ENCODE measurements at regions not wholly inside any gene's neighbourhood (a gene's known extent, or its start where the extent isn't known, plus 50 kb on each side); places are given as distances from the start of the nearest gene placed in this dataset.

DNA sequence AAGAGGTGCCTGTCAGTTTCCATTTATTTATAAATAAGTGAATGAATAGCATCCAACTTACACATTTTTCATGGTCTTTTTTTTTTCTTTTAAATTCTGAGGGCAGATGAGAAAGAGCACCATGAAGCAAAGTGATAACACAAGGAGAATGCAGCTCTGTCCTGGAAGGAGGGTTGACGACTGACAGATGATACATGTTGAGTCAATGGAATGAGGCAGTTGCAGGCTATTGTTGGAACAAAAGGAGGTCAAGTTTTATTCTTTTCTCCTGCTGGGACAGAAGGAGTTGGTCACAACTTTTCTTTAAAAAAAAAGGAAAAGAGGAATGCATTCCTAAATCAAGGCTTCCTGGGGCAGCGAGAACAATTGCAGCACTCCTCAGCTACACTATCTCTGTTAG lies 119.9 kb upstream of the PLEKHG7 start:
- no peak for DNase-seq (ENCODE audit: low read depth)

DNA sequence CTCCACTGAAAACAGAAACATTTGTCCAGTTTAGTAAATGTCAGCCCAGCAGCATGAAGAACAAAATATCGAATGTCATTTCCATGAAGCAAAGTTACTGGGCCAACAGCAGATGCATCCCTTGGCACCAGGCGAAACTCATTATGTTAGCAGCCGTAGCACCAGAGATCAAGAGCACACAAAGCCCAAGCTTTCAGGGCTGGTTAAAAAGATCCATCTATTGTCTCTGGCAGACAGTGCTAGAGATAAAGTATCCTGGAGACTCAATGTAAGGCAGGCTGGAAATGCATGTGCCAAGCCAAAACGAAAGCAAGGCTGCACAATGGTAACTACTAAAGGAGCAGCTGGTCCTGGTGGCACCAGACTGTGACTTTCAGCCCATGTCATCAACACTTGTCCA lies 120.3 kb upstream of the PLEKHG7 start:
- DNase-seq (ENCODE audit: low read depth), result no peak

DNA sequence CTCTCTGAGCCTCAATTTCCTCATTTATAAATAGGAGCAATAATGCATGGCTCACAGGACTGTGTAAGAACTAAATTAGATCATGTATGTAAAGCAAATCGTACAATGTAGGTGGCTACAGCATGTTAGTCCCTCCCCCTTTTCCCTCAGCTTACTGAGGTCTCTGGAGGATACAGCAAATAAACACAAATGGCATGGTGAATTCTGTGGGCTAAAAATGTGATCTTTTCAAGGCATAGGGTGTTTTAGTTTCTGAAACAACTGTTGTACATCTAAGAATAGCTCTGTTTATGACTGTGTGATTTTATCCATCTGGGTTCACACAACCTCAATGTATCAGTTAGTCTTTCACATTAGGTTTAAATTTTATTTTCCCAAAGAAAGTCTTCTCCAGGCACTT lies 121.2 kb upstream of the PLEKHG7 start:
- DNase-seq (ENCODE audit: low read depth), result no peak

DNA sequence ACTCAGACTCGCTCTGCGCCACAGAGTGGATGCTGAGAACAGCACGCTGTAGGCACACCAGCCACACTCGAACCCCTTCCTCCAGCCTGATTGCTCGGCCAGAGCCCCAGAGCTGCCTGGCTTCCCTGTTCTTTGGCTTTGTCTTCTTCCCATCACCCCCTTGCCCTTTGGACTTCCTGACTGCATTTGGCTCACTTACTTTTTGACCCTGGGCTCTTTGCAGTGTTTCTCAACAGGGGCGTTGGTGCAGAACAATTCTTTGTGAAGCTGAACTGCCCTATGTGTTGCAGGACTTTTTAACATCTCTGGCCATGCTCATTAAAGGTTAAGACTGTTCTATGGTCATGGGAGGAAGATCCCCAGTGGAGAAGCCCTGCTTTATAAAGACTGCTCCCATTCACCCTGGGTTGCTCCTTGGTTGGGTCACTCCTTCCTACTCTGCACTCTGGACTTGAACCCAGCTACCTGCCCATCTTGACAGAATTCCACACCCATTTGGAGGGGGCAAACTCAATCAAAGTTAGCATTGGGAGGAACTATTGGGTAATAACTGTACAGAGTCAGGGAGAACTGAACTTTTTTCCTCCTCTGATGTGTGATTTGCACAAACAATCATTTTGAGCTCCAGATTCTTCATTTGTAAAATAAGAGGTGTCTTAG lies 127.7 kb upstream of the PLEKHG7 start:
- DNase-seq (ENCODE audit: low read depth), result no peak

DNA sequence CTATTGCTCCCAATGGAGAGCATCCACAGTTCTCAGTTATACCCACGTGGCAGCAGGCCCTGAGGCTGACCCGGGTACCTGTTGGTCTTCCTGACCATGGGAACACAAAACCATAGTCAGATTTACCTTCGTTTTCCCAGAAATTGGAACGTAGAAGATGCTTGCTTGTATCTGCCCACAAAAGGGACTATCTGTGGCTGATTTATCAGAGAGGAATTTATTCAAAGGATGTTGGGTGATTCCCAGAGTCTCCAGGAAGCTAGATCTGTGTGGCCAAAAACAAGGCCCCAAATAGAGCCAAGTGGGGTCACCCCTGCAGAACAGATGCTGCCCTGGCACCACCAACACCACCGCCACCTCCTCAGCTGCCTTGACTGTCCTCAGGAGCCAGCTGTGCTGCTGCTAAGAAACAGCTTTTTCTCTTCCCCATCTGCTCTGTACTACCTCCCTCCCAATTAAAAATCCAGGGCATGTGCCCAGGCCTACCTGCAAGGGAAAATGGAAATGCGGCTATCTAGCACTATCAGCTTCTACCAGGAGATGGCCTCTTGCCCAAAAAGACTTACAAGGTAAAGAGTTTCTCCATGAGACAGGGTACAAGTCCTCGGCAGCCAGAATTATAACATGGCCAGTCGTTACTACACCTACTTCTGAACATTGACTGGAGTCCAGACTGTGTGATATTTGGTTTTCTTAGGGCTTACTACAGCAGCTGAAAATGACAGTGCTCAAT lies 128.6 kb upstream of the PLEKHG7 start:
- no peak for DNase-seq (ENCODE audit: low read depth)

DNA sequence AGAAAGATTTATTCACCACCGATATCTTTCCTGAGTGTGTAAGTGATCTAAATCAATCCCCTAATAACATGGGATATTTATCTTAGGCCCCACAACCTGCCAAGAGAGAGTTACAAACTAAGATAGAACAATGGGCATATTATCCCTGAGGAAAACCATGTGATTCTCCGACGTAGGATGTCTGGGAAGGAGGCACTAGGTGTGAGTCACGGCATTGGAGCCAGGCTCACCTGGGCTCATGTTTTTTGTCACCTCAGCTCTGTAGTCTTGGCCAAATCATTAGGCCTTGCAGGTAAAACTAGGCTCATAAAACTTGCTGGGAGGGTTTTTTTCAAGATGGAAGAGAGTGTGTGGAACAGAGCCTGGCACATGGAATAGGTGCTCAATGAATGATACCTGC lies 129.7 kb upstream of the PLEKHG7 start:
- DNase-seq (ENCODE audit: low read depth), result no peak

DNA sequence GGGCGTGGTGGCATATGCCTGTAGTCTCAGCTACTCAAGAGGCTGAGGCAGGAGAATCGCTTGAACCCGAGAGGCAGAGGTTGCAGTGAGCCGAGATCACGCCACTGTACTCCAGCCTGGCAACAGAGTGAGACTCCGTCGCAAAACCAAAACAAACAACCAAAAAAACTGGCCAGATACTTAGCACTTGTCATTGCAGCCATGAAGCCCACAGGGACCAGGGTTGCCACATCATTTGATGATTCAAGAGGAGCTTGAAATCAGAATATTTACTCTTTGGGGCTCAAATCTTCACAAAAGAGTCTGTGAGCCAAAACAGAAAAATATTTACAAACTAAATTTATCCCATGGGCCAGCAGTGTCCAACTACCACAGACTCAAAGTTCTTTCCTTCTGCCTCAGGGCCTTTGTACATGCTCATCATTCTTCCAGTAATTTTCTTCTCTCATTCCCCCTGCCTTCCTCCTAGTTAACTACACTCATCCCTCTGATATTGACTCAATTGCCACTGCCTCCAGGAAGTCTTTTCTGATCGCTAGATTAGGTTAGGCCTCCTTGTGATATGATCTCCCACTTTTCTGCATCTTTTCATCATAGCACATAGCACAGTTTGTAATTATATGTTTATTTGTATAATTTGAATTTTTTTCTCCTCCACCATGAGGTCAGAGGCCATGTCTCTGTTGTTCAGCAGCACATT lies 130.8 kb upstream of the PLEKHG7 start:
- no peak for DNase-seq (ENCODE audit: low read depth)

DNA sequence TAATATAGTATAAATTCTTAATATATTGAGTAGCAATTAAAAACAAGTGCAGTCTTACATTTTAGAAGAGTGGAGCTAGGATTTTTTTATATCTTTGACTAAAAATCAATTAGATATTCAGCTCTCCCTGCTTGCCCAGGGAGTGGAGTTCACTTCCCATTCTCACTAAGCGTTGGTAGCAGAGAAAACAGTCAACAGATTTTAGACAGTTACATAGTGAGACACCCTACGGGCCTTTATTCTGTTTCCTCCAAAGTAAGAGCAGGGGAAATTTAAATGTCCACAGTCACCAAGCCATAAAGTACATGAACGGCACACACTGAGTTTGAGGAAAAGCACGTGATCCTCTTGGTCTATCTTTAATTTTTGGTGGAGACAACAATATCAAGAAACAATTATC lies 131.6 kb upstream of the PLEKHG7 start:
- DNase-seq (ENCODE audit: low read depth), result no peak

DNA sequence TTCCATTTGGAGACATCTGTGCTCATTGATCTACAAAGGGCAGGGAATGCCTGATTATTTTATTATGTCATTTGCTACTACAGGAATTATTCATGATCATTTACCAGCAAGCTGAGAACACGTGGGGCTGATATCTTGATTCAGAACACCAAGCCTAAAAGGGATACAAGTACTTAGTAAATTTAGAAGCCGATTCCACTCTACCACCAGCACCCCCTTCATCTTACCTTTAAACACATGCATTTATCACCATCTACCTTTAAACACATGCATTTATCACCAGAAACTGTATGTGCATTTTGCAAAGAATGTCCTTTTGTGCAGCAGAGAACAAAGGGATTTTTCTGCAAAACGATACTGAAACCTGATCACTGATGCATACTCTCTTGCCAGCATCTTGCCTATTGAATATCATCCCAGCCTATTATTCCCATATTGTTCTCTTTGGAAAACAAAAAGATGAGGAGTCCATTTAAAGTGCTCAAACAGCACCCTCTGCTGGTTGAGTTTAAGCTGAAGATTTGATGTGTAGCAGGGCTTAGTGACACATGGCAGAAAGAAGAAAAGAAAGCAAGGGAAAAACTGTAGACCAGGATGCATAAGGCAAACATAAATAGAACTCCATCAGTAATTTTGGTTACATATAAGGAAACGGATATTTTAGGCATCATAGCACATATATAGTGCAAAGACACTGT lies 132.6 kb upstream of the PLEKHG7 start:
- DNase-seq (ENCODE audit: low read depth), result peak; percentile 85

DNA sequence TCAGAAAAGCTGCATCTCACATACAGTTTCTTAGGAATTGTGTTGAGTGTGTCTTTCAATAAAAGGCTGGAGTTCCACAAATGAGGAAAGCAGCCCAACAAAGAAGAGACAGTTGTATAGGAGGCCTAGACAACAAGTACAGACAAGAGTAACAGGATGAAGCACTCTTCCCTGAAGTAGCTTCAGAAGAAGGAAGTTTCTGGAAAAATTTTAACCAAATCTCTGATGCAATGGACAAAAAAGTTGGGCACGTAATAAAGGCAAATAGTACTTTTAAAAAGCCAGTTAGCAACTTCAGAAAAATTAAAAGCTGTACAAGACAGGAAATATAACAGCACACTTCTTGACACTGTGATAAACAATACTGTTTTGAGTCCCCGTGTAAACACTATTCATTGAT lies 134.1 kb upstream of the PLEKHG7 start:
- DNase-seq (ENCODE audit: low read depth), result no peak

DNA sequence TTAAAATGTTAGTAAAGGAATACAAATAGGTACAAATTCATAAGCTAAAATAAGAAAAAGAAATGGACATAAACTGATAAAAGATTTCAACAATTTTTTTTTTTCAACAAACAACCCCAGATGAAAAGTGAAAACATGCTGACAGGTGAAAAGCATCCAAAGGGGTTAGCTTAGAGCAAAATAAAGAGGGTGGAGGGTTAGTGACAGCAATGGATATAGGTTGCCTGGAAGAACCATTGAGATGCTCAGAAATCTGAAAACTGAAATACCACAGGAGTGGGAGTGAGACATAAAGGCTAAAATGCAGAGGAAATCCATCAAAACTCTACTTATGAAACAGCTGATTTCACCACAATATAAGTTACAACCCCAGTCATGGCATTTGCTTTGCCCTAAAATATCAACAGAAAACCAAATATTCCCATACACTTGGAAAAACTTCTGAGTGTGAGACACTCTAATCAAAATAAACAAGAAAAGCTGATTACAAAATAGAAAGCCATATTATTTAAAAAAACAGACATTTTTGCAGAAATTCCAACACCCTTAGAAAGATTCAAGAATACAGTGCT lies 136.3 kb upstream of the PLEKHG7 start:
- DNase-seq (ENCODE audit: low read depth), result no peak

DNA sequence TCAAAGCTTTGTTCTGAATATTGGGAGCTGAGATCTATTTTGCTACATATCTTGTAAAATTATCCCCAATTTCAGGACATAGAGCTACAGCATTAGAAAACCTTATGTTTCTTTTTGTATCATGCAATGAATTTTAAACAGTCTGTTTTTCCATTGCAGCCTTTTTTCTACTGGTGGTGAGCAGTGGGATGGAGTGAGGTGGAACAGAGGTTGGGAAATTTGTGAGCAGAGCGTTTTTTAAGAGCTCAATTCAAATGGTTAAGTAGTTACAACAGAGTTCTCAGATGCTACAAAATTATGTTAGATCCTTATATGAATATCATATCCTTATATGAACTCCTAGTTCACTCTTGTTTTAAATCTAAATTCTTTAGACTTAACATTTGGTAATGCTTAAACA lies 139.0 kb upstream of the PLEKHG7 start:
- DNase-seq (ENCODE audit: low read depth), result no peak

DNA sequence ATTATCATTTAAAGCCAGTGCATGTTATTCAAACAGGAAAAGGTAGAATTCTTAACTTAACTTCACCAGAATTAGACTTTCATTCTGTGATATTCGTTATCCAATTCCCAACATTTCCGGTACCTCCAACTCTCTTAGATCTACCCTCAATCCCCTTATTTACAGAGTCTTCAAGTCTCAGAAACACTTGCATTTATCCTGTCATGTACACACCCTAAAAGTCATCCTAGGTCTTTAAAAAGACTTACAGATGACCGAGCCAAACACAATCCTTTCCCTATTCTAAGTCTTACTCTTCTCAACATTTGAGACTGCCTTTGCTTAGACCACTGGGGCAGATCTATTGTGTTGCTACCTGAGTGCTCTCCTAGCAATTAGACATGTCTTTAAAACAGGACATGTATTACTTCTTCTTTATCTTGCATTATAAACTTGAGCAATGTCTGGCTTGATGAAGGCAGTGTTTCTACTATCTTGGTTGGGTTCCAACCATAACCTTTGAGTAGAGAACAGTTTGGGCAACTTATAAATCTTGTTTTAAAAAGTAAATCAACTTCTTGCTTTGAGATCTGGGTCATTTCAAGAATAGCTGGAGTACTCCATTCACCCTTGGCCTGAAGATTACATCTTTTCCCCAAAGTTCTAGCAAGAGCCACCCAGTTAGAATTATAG lies 140.6 kb upstream of the PLEKHG7 start:
- no peak for DNase-seq (ENCODE audit: low read depth)

DNA sequence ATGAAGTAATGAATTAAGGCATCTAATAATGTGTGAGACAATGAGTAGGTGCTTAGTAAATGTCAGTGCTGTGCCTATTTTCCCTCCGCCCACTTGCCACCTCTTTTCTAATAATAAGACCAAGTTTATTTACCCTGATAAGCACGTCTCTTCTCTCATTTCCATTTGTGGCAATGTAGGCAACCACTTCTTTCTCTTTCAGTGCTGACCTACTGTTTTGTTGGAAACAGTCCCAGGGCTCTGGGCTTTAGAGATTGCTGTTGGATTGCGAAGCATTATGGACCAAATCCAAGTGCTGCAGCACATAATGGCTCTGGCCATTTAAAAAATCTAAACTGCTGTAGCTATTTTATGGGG lies 141.3 kb upstream of the PLEKHG7 start:
- DNase-seq (ENCODE audit: low read depth), result peak; percentile 72

DNA sequence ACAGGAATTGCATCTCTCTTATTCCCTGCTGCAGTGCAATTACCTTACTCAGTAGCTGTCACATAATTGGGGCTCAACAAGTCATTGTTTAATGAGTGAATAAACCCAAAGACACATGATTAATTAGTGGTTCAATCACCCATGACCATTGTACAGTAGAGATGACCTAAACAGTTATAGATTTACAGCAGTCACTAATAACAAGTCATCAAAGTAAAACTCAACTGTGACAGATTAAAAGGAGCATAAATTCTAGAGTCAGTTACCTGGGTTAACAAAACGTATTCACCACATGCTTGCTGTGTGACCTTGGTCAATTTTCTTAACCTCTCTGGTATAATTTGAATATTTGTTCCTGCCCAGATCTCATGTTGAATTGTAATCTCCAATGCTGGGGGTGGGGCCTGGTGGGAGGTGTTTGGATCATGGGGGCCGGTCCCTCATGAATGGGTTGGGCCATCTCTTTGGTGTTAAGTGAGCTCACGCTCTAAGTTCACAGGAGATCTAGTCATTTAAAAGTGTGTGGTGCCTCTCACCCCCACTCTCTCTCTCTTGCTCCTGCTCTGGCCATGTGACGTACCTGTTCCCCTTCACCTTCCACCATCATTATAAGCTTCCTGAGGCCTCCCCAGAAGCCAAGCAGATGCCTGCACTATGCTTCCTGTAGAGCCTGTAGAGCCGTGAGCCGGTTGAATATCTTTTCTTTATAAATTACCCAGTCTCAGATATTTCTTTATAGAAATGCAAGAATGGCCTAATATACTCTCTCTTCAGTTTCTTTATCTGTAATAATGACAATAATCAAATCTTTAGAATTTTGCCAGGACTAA lies 141.9 kb upstream of the PLEKHG7 start:
- no peak for DNase-seq (ENCODE audit: low read depth)

DNA sequence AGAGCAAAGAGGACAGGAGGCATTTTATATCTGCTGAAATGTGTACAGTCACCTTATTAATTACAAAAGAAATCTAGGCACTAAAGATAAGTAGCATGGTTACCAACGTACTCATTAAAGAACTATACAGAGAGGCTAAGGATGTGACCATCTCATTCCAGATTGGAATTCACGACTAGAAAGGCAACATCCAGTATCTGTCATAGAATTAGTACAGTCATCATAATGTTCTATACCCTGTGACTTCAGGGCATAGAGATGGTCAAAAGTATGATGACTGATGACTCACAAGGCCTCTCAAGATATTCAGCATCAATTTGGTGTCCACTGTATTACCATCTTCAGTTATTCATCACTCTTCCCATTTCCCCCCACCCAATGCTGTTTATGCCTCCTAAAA lies 144.0 kb upstream of the PLEKHG7 start:
- no peak for DNase-seq (ENCODE audit: low read depth)

DNA sequence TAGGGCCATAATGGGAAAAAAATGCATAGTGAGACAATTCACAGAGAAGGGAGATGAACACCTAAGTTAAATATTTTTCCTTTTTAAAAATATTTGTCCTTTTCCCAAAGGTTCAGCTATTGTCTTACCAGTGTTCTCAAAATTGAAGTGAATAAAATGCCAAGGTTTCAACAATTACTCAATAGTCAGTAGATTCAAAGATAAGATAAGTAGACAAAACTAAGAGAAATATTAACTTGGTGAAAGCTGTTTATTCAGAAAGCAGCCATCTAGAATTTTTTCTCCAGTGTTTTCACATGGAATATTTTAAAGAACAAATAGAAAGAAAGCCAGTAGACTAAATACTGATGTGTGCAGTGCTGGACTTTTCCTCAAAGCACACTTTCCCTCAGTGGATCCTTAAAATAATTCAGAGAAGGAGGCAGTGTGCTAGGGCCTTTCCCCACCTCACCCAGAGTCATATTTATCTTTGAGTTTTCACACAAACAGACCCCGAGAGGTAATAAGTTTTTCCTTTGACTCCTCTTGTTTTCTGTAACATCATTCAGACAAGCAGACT lies 144.5 kb upstream of the PLEKHG7 start:
- DNase-seq (ENCODE audit: low read depth), result no peak

DNA sequence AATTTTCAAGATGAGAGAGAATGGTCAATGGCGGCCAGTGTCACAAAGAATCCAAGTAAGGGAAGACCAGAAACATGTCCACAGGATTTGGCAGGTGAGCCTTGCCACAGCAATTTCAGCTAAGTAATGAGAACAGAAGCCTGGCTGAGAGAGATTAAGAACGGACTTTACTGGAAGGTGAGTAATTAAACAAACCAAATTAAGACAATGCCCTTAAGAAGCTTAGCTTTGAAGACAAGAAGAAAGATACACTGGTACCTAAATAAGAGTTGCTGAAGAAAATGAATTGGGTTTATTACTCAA lies 145.4 kb upstream of the PLEKHG7 start:
- DNase-seq (ENCODE audit: low read depth), result no peak

DNA sequence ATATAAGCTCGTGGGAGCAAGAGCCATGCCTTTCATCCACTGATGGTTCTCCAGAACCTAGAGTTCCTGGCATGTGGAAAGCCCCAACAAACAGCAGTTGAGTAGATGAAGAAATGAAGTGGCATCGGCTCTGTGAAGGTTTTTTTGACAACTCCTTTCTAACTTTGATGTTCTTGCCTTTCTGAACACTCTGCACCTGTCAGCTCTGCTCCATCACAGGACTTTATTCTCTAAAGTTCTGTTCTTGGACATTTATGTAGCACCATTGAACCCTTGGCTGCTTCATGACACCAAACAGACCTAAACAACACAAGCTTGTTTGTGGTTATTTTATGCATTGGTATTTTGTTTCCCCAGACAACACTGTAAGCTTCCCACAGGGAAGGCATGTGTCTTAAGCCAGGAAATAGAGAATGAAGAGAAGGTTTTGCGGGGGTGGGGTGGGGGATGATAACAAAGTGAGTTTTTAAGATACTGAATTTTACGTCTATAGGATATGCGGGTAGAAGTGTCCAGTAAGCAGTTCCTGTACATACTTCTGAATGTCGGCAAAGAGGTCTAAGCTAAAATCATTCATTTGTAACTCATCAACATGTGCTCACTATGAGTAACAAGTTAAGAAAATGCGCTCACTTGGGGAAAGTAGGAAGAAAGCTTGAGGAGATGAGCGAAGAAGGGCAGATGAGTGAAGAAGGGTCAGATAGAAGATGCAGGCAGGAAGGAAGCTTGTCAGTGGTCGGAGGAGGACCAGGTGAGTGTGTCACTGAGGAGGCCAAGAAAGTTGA lies 146.0 kb upstream of the PLEKHG7 start:
- no peak for DNase-seq (ENCODE audit: low read depth)

DNA sequence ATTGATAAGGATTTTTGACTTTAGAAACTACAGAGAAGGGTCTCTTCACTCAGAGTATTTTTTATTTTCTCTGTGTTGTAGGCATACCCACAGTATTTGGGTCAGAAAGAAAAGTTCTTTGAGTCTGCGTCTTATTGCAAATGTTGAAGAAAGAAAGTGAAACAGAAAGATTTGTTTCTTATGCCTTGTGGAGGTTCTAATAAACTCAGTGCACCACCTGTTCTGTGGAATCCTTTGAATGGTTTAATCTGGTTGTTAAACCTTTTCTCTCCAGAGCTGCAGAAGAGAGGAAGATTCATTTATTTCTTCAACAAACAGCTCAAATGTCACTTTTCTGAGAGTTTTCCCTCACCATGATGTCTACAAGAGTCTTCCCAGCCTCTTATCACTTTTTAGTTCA lies 146.6 kb upstream of the PLEKHG7 start:
- no peak for DNase-seq (ENCODE audit: low read depth)

Measured in forelimb muscle (tissue), 1 donor.